ENCODE measurements at regions not wholly inside any gene's neighbourhood (a gene's known extent, or its start where the extent isn't known, plus 50 kb on each side); places are given as distances from the start of the nearest gene placed in this dataset.

DNA sequence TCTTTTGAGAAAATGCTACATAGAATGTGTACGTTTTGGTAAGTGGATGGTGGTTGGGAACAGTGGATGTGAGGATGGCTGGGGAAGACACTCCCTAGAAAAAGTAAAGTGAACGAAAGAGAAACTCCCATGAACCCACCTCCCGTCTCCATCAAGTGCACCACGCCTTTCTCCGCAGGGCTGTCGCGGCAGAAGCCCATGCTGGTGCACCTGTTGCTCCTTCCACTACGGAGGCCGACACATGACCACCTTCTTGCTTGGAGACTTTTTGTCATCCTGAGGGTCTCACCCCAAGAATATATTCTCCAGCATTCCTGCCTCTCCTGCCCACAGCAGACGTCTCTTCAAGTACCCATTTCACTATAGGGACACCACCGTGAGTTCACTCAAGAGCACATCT lies 630.4 kb upstream of the PFKP start:
- H3K4me3 ChIP-seq (ENCODE audit: low read length in 3 of 3) = no peak overlapping the region
- no peaks in the 10 kb centered on the region for H3K36me3 ChIP-seq (ENCODE audit: control insufficient read depth in 2 of 3, insufficient read depth in 3 of 3, low read length in 3 of 3)
- no peaks in the 10 kb centered on the region for H3K27me3 ChIP-seq (ENCODE audit: control insufficient read depth, insufficient read depth, low read length)
- TF ChIP-seq, protein P1, sequence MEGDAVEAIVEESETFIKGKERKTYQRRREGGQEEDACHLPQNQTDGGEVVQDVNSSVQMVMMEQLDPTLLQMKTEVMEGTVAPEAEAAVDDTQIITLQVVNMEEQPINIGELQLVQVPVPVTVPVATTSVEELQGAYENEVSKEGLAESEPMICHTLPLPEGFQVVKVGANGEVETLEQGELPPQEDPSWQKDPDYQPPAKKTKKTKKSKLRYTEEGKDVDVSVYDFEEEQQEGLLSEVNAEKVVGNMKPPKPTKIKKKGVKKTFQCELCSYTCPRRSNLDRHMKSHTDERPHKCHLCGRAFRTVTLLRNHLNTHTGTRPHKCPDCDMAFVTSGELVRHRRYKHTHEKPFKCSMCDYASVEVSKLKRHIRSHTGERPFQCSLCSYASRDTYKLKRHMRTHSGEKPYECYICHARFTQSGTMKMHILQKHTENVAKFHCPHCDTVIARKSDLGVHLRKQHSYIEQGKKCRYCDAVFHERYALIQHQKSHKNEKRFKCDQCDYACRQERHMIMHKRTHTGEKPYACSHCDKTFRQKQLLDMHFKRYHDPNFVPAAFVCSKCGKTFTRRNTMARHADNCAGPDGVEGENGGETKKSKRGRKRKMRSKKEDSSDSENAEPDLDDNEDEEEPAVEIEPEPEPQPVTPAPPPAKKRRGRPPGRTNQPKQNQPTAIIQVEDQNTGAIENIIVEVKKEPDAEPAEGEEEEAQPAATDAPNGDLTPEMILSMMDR (IDR thresholded peaks at IDR 0.05; ENCODE audit: borderline replicate concordance, extremely low read depth, insufficient read depth) = no peak
- no peaks in the 10 kb centered on the region for H3K4me1 ChIP-seq (ENCODE audit: control insufficient read depth in 2 of 3, insufficient read depth in 2 of 3, low read depth in 1 of 3, low read length in 3 of 3)
- H3K27ac ChIP-seq (ENCODE audit: low read depth in 2 of 2, low read length in 2 of 2) = no peak overlapping the region
- DNase-seq (no peak), FAIRE-seq (no peak)
- H3K9me3 ChIP-seq (ENCODE audit: control insufficient read depth in 2 of 3, insufficient read depth in 1 of 3, low read length in 3 of 3) = no peaks in the 10 kb centered on the region
- intact Hi-C loops (cut with DNase I) = no loop called here
- H3K9ac ChIP-seq (ENCODE audit: low read length in 3 of 3) = no peak overlapping the region

DNA sequence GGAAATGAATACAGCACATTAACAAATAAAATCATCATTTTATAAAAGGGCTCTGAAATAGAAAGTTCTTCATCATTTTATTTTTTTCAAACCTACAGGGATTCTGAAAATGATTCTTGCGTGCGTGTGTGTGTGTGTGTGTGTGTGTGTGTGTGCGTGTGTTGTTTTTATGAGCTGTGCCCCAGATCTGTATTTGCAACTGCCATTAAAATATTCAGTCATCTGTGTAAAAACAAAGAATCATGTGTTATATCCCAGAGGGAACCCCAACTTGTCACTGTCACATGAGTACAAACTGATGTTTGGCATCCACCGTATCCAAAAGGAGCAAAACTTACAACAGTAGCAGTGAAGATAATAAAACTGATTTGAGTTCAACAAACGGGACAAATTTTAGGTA lies 635.4 kb upstream of the PFKP start:
- no peak for FAIRE-seq

DNA sequence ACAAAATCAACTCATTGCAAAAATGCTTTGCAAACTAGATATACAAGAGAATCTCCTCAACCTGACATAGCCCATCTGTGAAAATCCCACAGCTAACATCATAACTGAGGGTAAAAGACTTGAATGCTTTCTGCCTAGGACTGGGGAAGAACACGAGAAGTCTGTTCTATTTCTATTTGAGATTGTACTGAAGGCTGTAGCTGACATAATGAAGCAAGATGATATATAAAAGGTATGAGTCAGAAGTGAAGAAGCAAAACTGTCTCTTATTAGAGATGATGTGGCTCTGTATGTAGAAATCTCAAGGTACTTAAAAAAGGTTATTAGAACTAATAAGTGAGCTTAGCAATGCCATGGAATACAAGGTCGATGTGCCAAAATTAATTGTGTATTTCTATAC lies 639.9 kb upstream of the PFKP start:
- FAIRE-seq = no peak
- no peaks in the 10 kb centered on the region for H3K27me3 ChIP-seq (ENCODE audit: control insufficient read depth, insufficient read depth, low read length)
- TF ChIP-seq, protein P1 (IDR thresholded peaks at IDR 0.05; ENCODE audit: borderline replicate concordance, extremely low read depth, insufficient read depth) = no peak
- no peak overlapping the region for H3K27ac ChIP-seq (ENCODE audit: low read depth in 2 of 2, low read length in 2 of 2)
- H3K4me1 ChIP-seq (ENCODE audit: control insufficient read depth in 2 of 3, insufficient read depth in 2 of 3, low read depth in 1 of 3, low read length in 3 of 3) = no peaks in the 10 kb centered on the region
- no peak overlapping the region for H3K4me3 ChIP-seq (ENCODE audit: low read length in 3 of 3)
- no peak for DNase-seq
- intact Hi-C loops (cut with DNase I) = no loop called here
- H3K9ac ChIP-seq (ENCODE audit: low read length in 3 of 3) = no peak overlapping the region
- no peaks in the 10 kb centered on the region for H3K9me3 ChIP-seq (ENCODE audit: control insufficient read depth in 2 of 3, insufficient read depth in 1 of 3, low read length in 3 of 3)
- H3K36me3 ChIP-seq (ENCODE audit: control insufficient read depth in 2 of 3, insufficient read depth in 3 of 3, low read length in 3 of 3) = no peaks in the 10 kb centered on the region

More for the DNA sequence above, 635.4 kb upstream of the PFKP start:
- Histone ChIP-seq H3K36me3 (ENCODE audit: control insufficient read depth in 2 of 3, insufficient read depth in 3 of 3, low read length in 3 of 3) (no peaks in the 10 kb centered on the region), H3K4me1 (ENCODE audit: control insufficient read depth in 2 of 3, insufficient read depth in 2 of 3, low read depth in 1 of 3, low read length in 3 of 3) (no peaks in the 10 kb centered on the region), H3K9ac (ENCODE audit: low read length in 3 of 3) (no peak overlapping the region), H3K27ac (ENCODE audit: low read depth in 2 of 2, low read length in 2 of 2) (no peak overlapping the region), H3K27me3 (ENCODE audit: control insufficient read depth, insufficient read depth, low read length) (no peaks in the 10 kb centered on the region), H3K9me3 (ENCODE audit: control insufficient read depth in 2 of 3, insufficient read depth in 1 of 3, low read length in 3 of 3) (no peaks in the 10 kb centered on the region), H3K4me3 (ENCODE audit: low read length in 3 of 3) (no peak overlapping the region)
- DNase-seq = no peak
- TF ChIP-seq, protein P1 (IDR thresholded peaks at IDR 0.05; ENCODE audit: borderline replicate concordance, extremely low read depth, insufficient read depth) = no peak
- intact Hi-C loops (cut with DNase I) = no loop called here

DNA sequence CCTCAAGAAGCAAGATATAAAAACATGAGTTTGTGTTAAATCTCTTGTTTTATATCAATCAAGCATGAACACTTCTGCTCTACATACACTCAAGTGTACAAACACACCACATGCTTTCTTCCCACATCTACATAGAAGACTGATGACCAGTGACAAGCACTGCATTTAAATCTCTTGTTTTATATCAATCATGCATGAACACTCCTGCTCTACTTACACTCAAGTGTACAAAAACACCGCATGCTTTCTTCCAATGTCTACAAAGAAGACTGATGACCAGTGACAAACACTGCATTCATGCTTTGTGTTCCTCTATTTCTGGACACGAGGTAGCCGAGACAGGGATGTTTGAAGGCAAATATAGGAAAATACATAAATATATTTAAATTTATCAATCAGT lies 642.0 kb upstream of the PFKP start:
- FAIRE-seq = no peak

More for the DNA sequence above, 642.0 kb upstream of the PFKP start:
- TF ChIP-seq, protein P1 (IDR thresholded peaks at IDR 0.05; ENCODE audit: borderline replicate concordance, extremely low read depth, insufficient read depth) = no peak
- Histone ChIP-seq H3K27me3 (ENCODE audit: control insufficient read depth, insufficient read depth, low read length) (no peaks in the 10 kb centered on the region), H3K4me1 (ENCODE audit: control insufficient read depth in 2 of 3, insufficient read depth in 2 of 3, low read depth in 1 of 3, low read length in 3 of 3) (no peaks in the 10 kb centered on the region), H3K4me3 (ENCODE audit: low read length in 3 of 3) (no peak overlapping the region), H3K36me3 (ENCODE audit: control insufficient read depth in 2 of 3, insufficient read depth in 3 of 3, low read length in 3 of 3) (no peaks in the 10 kb centered on the region), H3K9me3 (ENCODE audit: control insufficient read depth in 2 of 3, insufficient read depth in 1 of 3, low read length in 3 of 3) (no peaks in the 10 kb centered on the region), H3K9ac (ENCODE audit: low read length in 3 of 3) (no peak overlapping the region), H3K27ac (ENCODE audit: low read depth in 2 of 2, low read length in 2 of 2) (no peak overlapping the region)
- DNase-seq = no peak
- intact Hi-C loops (cut with DNase I) = no loop called here

Measured in kidney (tissue), 13 donors.